GM12878 (cell line): ENCODE measurements at regions not wholly inside any gene's neighbourhood (a gene's known extent, or its start where the extent isn't known, plus 50 kb on each side); places are given as distances from the start of the nearest gene placed in this dataset.

ENCODE experiments used
- BHLHE40 ChIP-seq, 2 experiments: fragments of 450-650 bp in 1 of 2; IDR thresholded peaks; 2 replicates each; pipeline ENCODE4 v1.6.1; 2011 to 2017; ENCODE audit warnings: low read depth in 2 of 2, borderline replicate concordance in 1 of 2, improper control_type of control experiment in 1 of 2, low read length in 1 of 2, mild to moderate bottlenecking in 1 of 2
- GATAD2B ChIP-seq: fragments of 450-650 bp; conservative IDR thresholded peaks from 2 replicates; pipeline ENCODE4 v1.6.1; 2017; ENCODE audit warnings: low read depth, mild to moderate bottlenecking, moderate library complexity
- RBBP5 ChIP-seq: fragments of 200-600 bp; sonication (generic); conservative IDR thresholded peaks from 2 replicates; pipeline ENCODE4 v1.6.1; 2016
- SMAD1 ChIP-seq: fragments of 450-650 bp; IDR thresholded peaks from 2 replicates; pipeline ENCODE4 v1.6.1; 2018; ENCODE audit warnings: mild to moderate bottlenecking, low read depth; ENCODE audit not compliant: partially characterized antibody
- TCF3 ChIP-seq: IDR thresholded peaks from 2 replicates; pipeline ENCODE4 v1.6.1; 2012; ENCODE audit warnings: low read depth, mild to moderate bottlenecking, low read length, borderline replicate concordance; ENCODE audit not compliant: insufficient read depth
- ZNF592 ChIP-seq: fragments of 450-650 bp; IDR thresholded peaks from 2 replicates; pipeline ENCODE4 v1.6.1; 2017; ENCODE audit warnings: mild to moderate bottlenecking, moderate library complexity
- TF ChIP-seq, protein P1 (sequence below): fragments of 450-650 bp; IDR thresholded peaks from 2 replicates; pipeline ENCODE4 v1.6.1; 2017; ENCODE audit warnings: borderline replicate concordance
- TF ChIP-seq, protein P2 (sequence below): fragments of 450-650 bp; IDR thresholded peaks from 2 replicates; pipeline ENCODE4 v1.6.1; 2017; ENCODE audit warnings: low read depth, mild to moderate bottlenecking, moderate library complexity

GRCh38 chr5:120967366-120967765 lies 503.3 kb downstream of the PRR16 start (continued):
- TF ChIP-seq ZNF592, result no peak
- no peak for TF ChIP-seq BHLHE40 (IDR thresholded peaks at IDR 0.05; ENCODE audit: borderline replicate concordance in 1 of 2, low read depth in 2 of 2, low read length in 1 of 2)
- TF ChIP-seq, protein P1, sequence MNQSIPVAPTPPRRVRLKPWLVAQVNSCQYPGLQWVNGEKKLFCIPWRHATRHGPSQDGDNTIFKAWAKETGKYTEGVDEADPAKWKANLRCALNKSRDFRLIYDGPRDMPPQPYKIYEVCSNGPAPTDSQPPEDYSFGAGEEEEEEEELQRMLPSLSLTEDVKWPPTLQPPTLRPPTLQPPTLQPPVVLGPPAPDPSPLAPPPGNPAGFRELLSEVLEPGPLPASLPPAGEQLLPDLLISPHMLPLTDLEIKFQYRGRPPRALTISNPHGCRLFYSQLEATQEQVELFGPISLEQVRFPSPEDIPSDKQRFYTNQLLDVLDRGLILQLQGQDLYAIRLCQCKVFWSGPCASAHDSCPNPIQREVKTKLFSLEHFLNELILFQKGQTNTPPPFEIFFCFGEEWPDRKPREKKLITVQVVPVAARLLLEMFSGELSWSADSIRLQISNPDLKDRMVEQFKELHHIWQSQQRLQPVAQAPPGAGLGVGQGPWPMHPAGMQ, result no peak
- TF ChIP-seq GATAD2B, result no peak
- TF ChIP-seq RBBP5, result no peak
- TF ChIP-seq, protein P2, sequence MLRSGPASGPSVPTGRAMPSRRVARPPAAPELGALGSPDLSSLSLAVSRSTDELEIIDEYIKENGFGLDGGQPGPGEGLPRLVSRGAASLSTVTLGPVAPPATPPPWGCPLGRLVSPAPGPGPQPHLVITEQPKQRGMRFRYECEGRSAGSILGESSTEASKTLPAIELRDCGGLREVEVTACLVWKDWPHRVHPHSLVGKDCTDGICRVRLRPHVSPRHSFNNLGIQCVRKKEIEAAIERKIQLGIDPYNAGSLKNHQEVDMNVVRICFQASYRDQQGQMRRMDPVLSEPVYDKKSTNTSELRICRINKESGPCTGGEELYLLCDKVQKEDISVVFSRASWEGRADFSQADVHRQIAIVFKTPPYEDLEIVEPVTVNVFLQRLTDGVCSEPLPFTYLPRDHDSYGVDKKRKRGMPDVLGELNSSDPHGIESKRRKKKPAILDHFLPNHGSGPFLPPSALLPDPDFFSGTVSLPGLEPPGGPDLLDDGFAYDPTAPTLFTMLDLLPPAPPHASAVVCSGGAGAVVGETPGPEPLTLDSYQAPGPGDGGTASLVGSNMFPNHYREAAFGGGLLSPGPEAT, result no peak
- TF ChIP-seq SMAD1, result no peak
- no peak for TF ChIP-seq TCF3
